GM10248 (cell line): ENCODE measurements at regions not wholly inside any gene's neighbourhood (a gene's known extent, or its start where the extent isn't known, plus 50 kb on each side); places are given as distances from the start of the nearest gene placed in this dataset.

ENCODE experiments used
- CTCF ChIA-PET: fragments of 300-600 bp; sonication (Branson Sonifier 250); formaldehyde crosslinking; extraction: SDS; loops from one replicate; lab custom pipeline; 2021; ENCODE audit warnings: antibody characterized with exemption; lab: Yijun Ruan, JAX
- POLR2A ChIA-PET: fragments of 350-650 bp; sonication (Branson Sonifier 250); formaldehyde crosslinking; extraction: SDS; loops from one replicate; lab custom pipeline; 2020; ENCODE audit warnings: antibody characterized with exemption; lab: Yijun Ruan, JAX
- DNase-seq: peaks from one replicate; pipeline ENCODE4 v3.0.0; 2012; ENCODE audit errors: extremely low spot score
- CTCF ChIP-seq: IDR thresholded peaks from 2 replicates; pipeline ENCODE4 v1.5.1; 2012; ENCODE audit warnings: mild to moderate bottlenecking, low read depth; ENCODE audit errors: extremely low read depth, missing control alignments, control extremely low read depth

GRCh38 chr1:227451057-227451456, 112.3 kb upstream of the ZNF678 start:
- TF ChIP-seq CTCF: no peak
- ChIA-PET CTCF (interaction anchor here (1.4 to 5.2 kb wide), 2 partner anchors 8 to 11 kb away, joined by 5 to 22 read pairs; no protein-coding TSS in a partner anchor), POLR2A (no interaction called here)
- DNase-seq: no peak

GRCh38 chr1:227450489-227450888, 112.9 kb upstream of the ZNF678 start:
- TF ChIP-seq CTCF: no peak
- ChIA-PET CTCF (interaction anchor here (1.4 to 5.2 kb wide), 2 partner anchors 8 to 11 kb away, joined by 5 to 22 read pairs; no protein-coding TSS in a partner anchor), POLR2A (no interaction called here)
- DNase-seq: no peak

GRCh38 chr1:227449741-227450441, 113.5 kb upstream of the ZNF678 start:
- ChIA-PET POLR2A (interaction anchor here (0.6 kb wide), 1 partner anchor 1034 kb away, joined by 3 read pairs; no protein-coding TSS in a partner anchor), CTCF (interaction anchor here (0.6 to 5.2 kb wide), 11 partner anchors 9 to 538 kb away, joined by 3 to 22 read pairs (median 4); no protein-coding TSS in a partner anchor)
- no peak for TF ChIP-seq CTCF
- DNase-seq: no peak

- DNase-seq: peak; percentile 52
- ChIA-PET CTCF (interaction anchor here (0.6 to 5.2 kb wide), 11 partner anchors 9 to 537 kb away, joined by 3 to 22 read pairs (median 4); no protein-coding TSS in a partner anchor), POLR2A (interaction anchor here (0.6 kb wide), 1 partner anchor 1033 kb away, joined by 3 read pairs; no protein-coding TSS in a partner anchor)
- TF ChIP-seq CTCF: peak; percentile 53
Measured at GRCh38 chr1:227449051-227449450, 114.3 kb upstream of the ZNF678 start.

GRCh38 chr1:227447531-227447990, 115.8 kb upstream of the ZNF678 start:
- DNase-seq: no peak
- no peak for TF ChIP-seq CTCF
- ChIA-PET CTCF (interaction anchor here (1.0 to 5.2 kb wide), 6 partner anchors 8 to 987 kb away, joined by 3 to 22 read pairs (median 8); no protein-coding TSS in a partner anchor), POLR2A (no interaction called here)

GRCh38 chr1:227445746-227446145, 117.6 kb upstream of the ZNF678 start:
- no peak for TF ChIP-seq CTCF
- no peak for DNase-seq
- CTCF ChIA-PET: interaction anchor here (1.2 to 3.9 kb wide), 2 partner anchors 11 to 17 kb away, joined by 3 to 11 read pairs; no protein-coding TSS in a partner anchor
- POLR2A ChIA-PET: no interaction called here
